ENCODE measurements at regions not wholly inside any gene's neighbourhood (a gene's known extent, or its start where the extent isn't known, plus 50 kb on each side); places are given as distances from the start of the nearest gene placed in this dataset.

DNA sequence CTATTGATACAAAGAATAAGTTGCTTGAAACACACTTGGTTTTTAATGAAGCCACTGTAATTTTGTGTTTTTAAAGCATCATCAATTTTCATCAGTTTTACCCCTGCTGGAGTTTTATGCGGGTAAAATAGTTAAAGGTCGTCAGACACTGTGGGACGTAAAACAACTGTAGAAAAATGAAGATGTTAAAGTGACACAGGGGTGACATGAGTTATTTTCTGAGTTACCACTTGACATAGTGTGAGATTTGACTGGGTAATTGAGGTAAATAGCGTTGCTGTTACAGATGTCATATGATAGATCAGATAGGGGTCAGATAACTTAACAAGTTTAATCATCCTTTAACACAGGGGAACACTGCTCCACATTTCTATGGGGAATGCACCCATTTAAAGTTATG, 297.6 kb downstream of the CHL1 start (continued):
- TF ChIP-seq, protein P1, sequence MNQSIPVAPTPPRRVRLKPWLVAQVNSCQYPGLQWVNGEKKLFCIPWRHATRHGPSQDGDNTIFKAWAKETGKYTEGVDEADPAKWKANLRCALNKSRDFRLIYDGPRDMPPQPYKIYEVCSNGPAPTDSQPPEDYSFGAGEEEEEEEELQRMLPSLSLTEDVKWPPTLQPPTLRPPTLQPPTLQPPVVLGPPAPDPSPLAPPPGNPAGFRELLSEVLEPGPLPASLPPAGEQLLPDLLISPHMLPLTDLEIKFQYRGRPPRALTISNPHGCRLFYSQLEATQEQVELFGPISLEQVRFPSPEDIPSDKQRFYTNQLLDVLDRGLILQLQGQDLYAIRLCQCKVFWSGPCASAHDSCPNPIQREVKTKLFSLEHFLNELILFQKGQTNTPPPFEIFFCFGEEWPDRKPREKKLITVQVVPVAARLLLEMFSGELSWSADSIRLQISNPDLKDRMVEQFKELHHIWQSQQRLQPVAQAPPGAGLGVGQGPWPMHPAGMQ (IDR thresholded peaks at IDR 0.05; ENCODE audit: borderline replicate concordance), result no peak
- TF ChIP-seq YBX1 (IDR thresholded peaks at IDR 0.05), result no peak
- TF ChIP-seq, protein P2, sequence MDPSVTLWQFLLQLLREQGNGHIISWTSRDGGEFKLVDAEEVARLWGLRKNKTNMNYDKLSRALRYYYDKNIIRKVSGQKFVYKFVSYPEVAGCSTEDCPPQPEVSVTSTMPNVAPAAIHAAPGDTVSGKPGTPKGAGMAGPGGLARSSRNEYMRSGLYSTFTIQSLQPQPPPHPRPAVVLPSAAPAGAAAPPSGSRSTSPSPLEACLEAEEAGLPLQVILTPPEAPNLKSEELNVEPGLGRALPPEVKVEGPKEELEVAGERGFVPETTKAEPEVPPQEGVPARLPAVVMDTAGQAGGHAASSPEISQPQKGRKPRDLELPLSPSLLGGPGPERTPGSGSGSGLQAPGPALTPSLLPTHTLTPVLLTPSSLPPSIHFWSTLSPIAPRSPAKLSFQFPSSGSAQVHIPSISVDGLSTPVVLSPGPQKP (IDR thresholded peaks at IDR 0.05; ENCODE audit: low read depth, low read length), result no peak

DNA sequence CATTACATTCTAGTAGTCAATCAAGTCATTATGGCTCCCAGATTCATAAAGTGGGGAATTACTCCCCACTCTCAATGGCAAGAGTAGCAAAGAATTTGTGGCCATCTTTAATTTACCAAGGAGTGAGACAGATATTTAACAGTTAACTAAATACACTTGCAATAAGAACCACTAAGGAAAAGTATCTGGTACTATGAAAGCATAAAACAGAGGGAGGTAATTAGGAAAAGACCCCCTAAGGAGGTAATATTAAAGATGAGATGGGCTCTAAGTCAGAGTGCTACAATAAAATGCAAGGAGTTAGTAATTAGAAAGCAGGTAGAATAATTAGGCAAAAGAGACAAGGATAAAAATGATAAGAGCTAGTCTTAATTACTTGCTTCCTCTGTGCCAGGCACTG, 301.9 kb downstream of the CHL1 start:
- ChIA-PET CTCF (no interaction called here), POLR2A (no interaction called here), RAD21 (ENCODE audit: unreplicated experiment) (no interaction called here), SMC1A (ENCODE audit: uncharacterized antibody, unreplicated experiment) (no interaction called here)
- no peaks in the 10 kb centered on the region for H3K36me3 ChIP-seq (ENCODE audit: control insufficient read depth in 2 of 2, insufficient read depth in 2 of 2, low read length in 1 of 2)
- no peak overlapping the region for H3K9ac ChIP-seq (ENCODE audit: control insufficient read depth, insufficient read depth, low read length)
- BruUV-seq (replicated peaks), result no TSS peak
- no peak overlapping the region for H3K4me3 ChIP-seq
- no peaks in the 10 kb centered on the region for H3K4me1 ChIP-seq (ENCODE audit: control insufficient read depth, insufficient read depth, low read length)
- H3K27ac ChIP-seq (ENCODE audit: control insufficient read depth, insufficient read depth), result no peak overlapping the region
- no peak overlapping the region for H2AFZ ChIP-seq (ENCODE audit: control insufficient read depth, low read depth, low read length)
- no peak for FAIRE-seq
- H3K27me3 ChIP-seq (replicated peaks in 1 of 2; ENCODE audit: control insufficient read depth in 2 of 2, insufficient read depth in 2 of 2, low read length in 1 of 2), result no peaks in the 10 kb centered on the region
- H3K79me2 ChIP-seq (ENCODE audit: control insufficient read depth, insufficient read depth, low read length), result no peaks in the 10 kb centered on the region
- intact Hi-C loops (cut with micrococcal nuclease; ENCODE audit: unreplicated experiment), result loop anchor here (5.0 to 10.0 kb wide), 2 partner anchors 49 to 346 kb away; no protein-coding TSS in a partner anchor
- H3K4me2 ChIP-seq (ENCODE audit: control insufficient read depth, insufficient read depth), result no peak overlapping the region
- TF ChIP-seq EP300 (IDR thresholded peaks at IDR 0.05; ENCODE audit: borderline replicate concordance in 1 of 2, control insufficient read depth in 1 of 2, low read depth in 2 of 2, low read length in 2 of 2) (no peak), NFYA (IDR thresholded peaks at IDR 0.05; ENCODE audit: borderline replicate concordance, low read depth, low read length) (no peak), TCF12 (IDR thresholded peaks at IDR 0.05; ENCODE audit: low read depth, low read length) (no peak), BRCA1 (IDR thresholded peaks at IDR 0.05; ENCODE audit: low read depth, low read length) (no peak), NR2F1 (conservative IDR thresholded peaks at IDR 0.05) (no peak), KDM1A (IDR thresholded peaks at IDR 0.05; ENCODE audit: borderline replicate concordance) (no peak), NRF1 (conservative IDR thresholded peaks at IDR 0.05; ENCODE audit: low read depth, low read length) (no peak), NFIC (IDR thresholded peaks at IDR 0.05; ENCODE audit: low read depth, low read length) (no peak), KAT2A (conservative IDR thresholded peaks at IDR 0.05; ENCODE audit: control insufficient read depth, low read depth, low read length) (no peak), SUZ12 (IDR thresholded peaks at IDR 0.05; ENCODE audit: unreplicated experiment) (no peak), HDGF (IDR thresholded peaks at IDR 0.05) (no peak), SREBF1 (IDR thresholded peaks at IDR 0.05; ENCODE audit: low read length) (no peak), FOXK2 (IDR thresholded peaks at IDR 0.05) (no peak), MTA2 (IDR thresholded peaks at IDR 0.05; ENCODE audit: low read depth) (no peak), ZBED1 (IDR thresholded peaks at IDR 0.05; ENCODE audit: borderline replicate concordance) (no peak), RAD21 (IDR thresholded peaks at IDR 0.05; ENCODE audit: insufficient read depth, low read depth, low read length) (no peak), SRF (IDR thresholded peaks at IDR 0.05; ENCODE audit: low read depth in 2 of 2, low read length in 2 of 2) (no peak), YBX1 (IDR thresholded peaks at IDR 0.05) (no peak), CBFB (IDR thresholded peaks at IDR 0.05; ENCODE audit: low read depth) (no peak)
- TF ChIP-seq, protein P3, sequence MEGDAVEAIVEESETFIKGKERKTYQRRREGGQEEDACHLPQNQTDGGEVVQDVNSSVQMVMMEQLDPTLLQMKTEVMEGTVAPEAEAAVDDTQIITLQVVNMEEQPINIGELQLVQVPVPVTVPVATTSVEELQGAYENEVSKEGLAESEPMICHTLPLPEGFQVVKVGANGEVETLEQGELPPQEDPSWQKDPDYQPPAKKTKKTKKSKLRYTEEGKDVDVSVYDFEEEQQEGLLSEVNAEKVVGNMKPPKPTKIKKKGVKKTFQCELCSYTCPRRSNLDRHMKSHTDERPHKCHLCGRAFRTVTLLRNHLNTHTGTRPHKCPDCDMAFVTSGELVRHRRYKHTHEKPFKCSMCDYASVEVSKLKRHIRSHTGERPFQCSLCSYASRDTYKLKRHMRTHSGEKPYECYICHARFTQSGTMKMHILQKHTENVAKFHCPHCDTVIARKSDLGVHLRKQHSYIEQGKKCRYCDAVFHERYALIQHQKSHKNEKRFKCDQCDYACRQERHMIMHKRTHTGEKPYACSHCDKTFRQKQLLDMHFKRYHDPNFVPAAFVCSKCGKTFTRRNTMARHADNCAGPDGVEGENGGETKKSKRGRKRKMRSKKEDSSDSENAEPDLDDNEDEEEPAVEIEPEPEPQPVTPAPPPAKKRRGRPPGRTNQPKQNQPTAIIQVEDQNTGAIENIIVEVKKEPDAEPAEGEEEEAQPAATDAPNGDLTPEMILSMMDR (IDR thresholded peaks at IDR 0.05 in 2 of 3, conservative IDR thresholded peaks at IDR 0.05 in 1 of 3; ENCODE audit: control insufficient read depth in 2 of 3, extremely low read depth in 1 of 3, insufficient read depth in 1 of 3, low read depth in 3 of 3, low read length in 3 of 3), result no peak
- H3K9me3 ChIP-seq (replicated peaks; ENCODE audit: control insufficient read depth, insufficient read depth, low read length), result no peaks in the 10 kb centered on the region
- no peaks in the 10 kb centered on the region for H4K20me1 ChIP-seq (ENCODE audit: control insufficient read depth, insufficient read depth)
- DNase-seq (ENCODE audit: low read depth, low spot score), result no peak
- ATAC-seq, result no peak
- in situ Hi-C loops (cut with MboI), result no loop called here

All from GM12878 (cell line).